ENCODE measurements at regions not wholly inside any gene's neighbourhood (a gene's known extent, or its start where the extent isn't known, plus 50 kb on each side); places are given as distances from the start of the nearest gene placed in this dataset.

GRCh38 chrX:39238006-39238405 is 436.7 kb downstream of the MID1IP1 start:
- TF ChIP-seq CTCF (conservative IDR thresholded peaks at IDR 0.05; ENCODE audit: low read depth, low read length) (no peak), EZH2phosphoT487 (IDR thresholded peaks at IDR 0.05; ENCODE audit: borderline replicate concordance, low read length) (no peak), EZH2 (IDR thresholded peaks at IDR 0.05; ENCODE audit: low read length, unreplicated experiment) (no peak)
